Stimulated activated CD8-positive, alpha-beta memory T cell treated with anti-CD3 and anti-CD28 coated beads, Interleukin-15, amount 100 ng/mL, for 4 hours (primary cell): ENCODE measurements at regions not wholly inside any gene's neighbourhood (a gene's known extent, or its start where the extent isn't known, plus 50 kb on each side); places are given as distances from the start of the nearest gene placed in this dataset.
A peak's percentile ranks its signal among the peaks of the same experiment; 100 is the strongest.

Experiments used
- DNase-seq, 2 donors: peaks; one replicate each; pipeline ENCODE4 v3.0.0-alpha.2; 2020; ENCODE audit warnings: low read depth in 2 of 2

DNA sequence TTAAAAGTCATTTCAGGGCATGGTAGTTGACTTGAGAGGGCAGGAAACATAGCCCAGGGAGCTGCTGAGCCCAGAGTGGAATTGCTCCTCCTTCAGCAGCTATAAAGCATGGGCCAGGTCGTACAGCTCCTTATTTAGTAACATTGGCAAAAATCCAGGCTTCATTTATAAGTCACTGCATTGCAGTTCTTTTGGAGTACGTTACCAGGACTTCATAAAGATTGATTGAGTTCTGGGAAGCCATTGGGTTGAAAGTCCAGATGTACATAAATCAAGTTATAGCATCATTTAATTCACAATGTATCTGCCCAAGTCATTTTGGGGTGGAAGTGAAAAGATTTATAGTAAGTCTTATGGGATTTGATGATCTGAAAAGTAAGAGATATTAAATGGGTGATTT, 53.0 kb upstream of the ANKEF1 start:
- DNase-seq: no peak

DNA sequence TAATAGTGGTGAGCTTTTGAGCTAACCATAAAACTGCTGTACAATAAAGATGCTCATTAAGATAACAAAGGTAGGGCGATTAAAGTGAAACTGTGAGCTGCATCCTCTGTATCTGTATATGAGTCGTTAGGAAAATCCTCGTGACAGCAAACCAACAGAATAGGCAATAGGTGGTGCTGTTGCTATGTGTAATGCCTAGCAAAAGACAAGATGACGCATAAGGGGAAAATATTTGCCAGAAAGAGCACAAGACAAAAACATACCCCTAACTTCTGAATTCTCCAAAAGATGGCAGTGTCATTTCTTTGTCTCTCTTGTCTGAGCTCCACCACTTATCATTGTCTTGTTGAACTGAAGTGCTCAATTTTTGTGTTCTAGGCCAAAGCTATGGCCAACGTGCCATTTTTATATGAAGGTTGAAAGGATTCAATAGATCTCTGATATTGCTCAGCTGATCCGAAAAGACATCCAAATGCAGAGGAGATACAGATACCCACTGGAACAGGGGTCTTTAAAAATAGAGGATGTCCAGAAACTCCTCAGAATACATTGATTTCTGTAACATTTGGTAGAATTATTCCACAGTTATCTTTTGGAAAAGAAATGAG, 56.3 kb upstream of the ANKEF1 start:
- DNase-seq: peak in 1 of 2 donors; percentile 14

DNA sequence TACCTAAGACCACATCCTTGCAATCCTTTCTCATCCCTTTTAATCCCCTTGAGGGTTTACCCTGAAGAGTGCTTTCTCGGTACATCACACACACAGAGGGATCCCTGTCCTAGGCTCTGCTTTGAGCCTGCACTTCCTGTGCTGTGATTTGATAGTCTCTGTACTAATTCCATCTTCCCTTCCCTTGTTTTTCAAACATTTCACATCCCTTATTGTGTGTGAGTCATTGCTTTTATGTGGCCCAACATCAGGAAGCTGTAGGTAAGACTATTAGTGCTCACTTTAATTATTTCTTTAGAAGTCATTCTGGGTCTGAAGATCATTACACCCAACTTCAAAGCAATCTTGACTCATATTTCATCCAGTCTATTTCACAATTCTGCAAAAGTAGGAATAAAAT, 57.2 kb upstream of the ANKEF1 start:
- DNase-seq: no peak

DNA sequence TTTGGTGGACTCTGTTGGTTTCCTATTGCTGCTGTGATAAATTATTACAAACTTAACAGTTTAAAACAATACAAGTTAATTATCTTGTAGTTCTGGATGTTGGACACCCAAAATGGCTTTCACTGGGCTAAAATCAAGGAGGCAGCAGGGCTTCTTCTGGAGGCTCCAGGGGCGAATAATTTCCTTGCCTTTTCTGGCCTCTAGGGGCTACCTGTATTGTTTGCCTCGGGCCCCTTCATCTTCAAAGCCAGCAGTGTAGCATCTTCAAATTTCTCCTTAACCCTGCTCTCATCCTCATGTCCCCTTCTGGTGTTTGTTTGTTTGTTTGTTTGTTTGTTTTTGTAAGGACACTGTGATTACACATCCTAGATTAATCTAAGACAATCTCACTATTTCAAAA, 60.5 kb upstream of the ANKEF1 start:
- no peak for DNase-seq

DNA sequence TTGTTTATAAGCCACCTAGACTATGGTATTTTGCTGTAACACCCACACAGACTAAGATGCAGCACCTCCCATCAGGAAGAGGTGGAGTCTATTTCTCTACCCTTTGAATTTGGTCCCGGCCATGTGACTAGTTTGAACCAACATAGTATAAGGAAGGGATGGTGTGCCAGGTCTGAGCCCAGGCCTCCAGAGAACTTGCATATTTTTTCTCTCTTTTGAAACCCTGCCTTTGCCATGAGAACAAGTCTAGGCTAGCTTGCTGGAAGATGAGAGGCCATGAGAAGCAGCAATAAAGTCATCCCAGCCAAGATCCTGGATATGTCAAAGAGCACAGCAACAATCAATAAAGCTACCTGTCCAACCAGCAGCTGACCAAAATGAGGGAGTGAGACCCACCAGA, 63.0 kb upstream of the ANKEF1 start:
- no peak for DNase-seq

DNA sequence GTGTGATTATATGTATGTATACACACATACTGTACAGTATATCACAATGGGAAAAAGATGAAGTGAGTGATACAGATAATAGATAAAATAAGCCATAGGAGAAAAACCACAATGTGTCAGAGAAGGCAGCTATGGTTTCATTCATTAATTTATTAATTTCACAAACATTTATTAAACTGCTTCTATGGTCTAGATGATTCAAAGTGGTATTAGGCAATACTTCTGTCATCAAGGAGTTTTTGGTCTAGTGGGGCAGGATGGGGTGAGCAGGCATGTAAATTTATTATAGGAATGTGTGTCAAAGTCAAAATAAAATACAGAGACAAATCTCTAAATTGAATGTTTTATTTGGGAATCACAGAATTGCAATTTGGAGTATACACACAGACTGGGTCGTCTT, 65.2 kb upstream of the ANKEF1 start:
- no peak for DNase-seq

DNA sequence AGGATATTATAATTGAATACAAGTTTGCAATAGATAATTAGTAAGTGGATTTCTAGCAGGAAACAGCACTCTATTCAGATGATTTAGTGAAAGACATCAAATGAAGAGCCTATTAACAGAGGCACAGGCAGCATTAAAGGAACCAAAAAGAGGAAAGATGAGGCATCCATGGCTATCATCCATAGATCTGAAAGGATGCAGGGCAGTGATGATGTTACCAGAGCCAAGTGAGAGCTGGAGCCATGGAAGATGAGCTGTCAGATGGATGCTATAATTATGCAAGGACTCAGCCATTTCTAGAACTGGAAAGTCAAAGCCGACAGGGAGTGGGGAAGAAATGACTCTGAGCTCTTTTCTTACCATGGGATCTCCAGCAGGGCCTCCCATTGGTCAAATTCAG, 66.8 kb upstream of the ANKEF1 start:
- DNase-seq: no peak

DNA sequence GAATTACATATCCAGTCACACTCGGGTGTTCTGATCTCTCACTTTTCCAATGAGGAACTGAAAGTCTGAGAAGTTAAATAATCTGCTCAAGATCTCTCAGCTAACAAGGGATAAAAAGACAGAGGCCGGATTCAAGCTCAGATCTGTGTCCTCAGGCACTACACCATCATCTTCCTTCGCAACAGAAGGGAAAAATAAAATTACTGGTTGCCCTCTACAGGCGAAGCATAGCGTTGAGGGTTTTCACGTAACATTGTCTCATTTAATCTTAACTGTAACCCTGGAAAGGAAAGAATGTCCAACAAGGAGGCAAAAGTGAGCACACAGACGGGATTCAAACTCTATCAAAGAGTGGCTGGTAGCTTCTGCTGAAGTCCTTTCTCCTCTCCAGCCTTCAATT, 67.8 kb upstream of the ANKEF1 start:
- no peak for DNase-seq

DNA sequence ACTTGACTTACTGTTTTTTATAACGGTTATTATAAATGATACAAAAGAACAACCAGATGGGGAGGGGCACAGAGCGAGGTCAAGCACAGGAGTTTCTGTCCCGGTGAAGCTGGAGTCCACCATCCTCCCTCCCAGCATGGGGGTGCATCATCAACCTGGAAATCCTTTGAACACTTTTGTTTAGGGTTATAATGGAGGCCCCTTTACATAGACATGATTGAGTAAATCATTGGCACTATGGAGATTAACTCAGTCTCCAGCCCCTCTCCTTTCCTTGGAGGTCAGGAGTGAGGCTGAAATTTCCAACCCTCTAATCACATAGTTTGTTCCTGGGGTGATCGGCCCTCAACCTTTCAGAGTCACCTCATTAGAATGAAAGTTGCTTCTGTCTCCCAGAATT, 71.8 kb upstream of the ANKEF1 start:
- DNase-seq: no peak

DNA sequence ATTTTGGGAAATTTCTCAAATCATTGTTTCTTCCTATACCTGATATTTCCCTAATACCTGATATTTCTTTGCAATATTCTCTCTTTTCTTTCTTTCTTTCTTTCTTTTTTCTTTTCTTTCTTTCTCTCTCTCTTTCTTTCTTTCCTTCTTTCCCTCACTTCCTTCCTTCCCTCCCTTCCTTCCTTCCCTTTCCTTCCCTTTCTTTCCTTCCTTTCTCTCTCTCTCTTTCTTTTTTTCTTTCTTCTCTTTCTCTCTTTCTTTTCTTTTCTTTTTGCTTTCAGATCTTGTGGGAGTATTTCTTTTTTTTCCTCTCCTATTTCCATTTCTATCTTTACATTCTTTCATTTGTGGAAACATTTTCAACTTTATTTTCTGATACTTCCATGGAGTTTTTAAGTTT, 76.1 kb upstream of the ANKEF1 start:
- no peak for DNase-seq

DNA sequence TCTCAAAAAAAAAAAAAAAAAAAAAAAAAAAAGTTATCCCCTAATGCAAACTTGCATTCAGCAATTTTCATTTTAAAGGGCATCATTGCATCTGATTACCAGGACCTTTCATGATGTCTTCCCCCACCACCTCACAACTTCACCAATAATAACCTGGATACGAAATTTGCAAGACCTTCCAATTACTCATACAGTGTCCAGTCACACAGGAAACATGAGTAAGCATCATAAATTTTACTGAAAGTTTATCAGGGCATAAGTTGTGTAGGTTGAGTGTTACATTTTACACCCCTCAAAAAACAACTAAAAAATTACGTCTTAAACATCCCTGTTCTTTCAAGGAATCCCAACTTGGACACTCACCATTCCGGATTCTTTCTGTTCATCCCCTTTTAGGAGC, 79.1 kb upstream of the ANKEF1 start:
- no peak for DNase-seq

DNA sequence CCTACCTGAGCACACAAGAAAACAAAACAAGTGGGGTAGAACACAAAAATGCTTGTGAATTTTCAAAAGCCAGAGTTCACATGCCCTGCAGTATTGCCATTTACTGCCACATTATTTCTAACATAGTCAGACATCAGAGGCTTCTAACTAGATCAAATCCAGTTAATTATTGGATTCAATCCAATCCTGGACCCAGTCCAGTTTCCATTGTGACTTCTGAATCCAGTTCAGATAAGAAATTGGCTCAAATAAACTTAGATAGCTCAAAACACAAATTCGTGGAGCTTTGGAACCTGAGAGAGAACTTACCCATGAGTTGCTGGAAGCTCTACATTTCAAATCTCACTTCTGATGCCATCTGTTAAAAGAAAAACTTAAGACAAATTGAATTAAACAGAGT, 85.2 kb upstream of the ANKEF1 start:
- DNase-seq: no peak

DNA sequence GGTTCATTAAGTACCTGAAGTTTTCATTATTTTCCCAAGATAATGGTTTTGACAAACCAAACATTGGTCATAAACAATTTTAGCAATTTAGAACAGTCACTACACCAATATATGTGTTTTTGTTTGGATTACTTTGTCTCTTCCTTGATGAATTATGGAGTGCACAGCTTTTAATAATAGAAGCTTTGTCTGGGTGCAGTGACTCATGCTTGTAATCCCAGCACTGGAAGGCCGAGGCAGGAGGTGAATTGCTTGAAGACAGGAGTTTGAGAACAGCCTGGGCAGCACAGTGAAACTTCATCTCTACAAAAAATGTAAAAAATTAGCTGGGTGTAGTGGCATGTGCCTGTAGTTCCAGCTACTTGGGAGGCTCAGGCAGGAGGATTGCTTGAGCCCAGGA, 89.4 kb upstream of the ANKEF1 start:
- no peak for DNase-seq

DNA sequence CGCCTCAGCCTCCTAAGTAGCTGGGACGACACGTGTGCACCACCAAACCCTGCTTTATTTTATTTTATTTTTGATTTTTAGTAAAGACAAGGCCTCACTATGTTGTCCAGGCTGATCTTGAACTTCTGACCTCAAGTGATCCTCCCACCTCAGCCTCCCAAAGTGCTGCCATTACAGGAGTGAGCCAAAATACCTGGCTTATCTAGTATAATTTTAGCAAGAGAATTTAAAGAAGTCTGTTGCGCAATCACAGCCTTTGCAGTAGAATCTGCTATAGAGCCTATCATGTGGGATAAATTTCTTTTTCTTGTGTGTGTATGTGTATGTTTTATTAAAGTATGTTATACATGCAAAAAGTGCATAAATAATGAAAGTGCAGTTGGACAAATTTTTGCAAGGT, 92.1 kb upstream of the ANKEF1 start:
- DNase-seq: no peak

DNA sequence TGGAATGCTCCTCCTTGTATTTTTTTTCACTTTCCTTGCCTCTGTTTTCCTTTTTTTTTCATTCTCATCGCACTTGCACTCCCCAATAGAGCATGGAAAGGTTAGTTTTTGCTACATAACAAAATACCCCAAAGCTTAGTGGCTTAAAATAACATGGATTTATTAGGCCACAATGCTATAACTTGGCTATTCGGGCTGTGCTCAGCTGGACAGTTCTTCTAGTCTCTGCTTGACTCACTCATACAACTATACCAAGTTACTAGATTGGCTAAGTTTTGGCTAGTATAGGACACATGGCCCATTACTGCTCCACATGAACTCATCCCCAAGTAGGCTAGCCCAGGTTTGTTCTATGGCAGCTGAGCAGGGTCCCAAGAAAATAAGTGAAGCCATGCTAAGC, 94.5 kb upstream of the ANKEF1 start:
- DNase-seq: no peak

DNA sequence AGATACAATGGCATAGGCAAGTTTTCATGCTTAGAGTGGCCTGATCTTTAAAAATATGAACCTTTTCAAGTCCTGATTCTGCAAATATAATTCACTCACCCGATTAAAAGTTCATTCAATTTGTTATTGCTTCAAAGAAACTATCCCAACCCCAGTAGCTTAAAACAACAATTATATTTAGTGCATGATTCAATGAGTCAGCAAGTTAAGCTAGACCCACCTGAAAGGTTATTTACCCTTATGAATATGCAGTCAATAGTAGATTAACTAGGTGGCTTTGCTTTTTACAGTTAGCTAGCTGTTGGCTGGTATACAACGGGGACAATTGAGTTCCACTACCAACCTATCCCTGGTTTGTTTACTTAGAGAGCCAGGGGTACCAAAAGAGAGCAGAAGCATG, 95.6 kb upstream of the ANKEF1 start:
- DNase-seq: no peak

DNA sequence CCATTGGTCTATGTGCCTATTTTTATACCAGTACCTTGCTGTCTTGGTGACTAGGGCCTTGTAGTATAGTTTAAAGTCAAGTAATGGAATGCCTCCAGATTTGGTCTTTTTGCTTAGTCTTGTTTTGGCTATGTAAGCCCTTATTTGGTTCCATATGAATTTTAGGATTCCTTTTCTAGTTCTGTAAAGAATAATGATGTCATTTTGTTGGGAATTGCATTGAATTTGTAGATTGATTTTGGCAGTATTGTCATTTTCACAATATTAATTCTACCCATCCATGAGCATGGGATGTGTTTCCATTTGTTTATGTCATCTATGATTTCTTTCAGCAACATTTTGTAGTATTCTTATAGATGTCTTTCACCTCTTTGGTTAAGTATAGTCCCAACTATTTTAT, 96.4 kb upstream of the PAK5 start:
- no peak for DNase-seq

DNA sequence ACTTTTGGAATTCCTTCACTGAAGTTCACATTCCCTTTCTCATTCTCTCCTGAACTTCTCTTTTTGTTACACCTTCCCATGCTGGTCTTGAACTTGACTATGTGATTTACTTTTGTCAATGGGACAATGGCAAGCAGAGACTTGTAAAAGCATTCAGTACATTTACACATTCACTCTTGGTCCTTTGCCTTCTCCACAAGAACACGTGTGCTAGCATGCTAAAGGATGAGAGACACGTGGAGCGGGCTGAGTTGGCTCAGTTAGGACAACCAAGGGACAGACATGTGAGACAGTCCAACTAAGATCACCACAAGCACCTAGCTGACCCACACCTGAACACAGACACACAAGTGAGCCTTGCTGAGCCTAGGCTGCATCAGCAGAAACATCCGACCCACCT, 91.3 kb upstream of the PAK5 start:
- DNase-seq: no peak

DNA sequence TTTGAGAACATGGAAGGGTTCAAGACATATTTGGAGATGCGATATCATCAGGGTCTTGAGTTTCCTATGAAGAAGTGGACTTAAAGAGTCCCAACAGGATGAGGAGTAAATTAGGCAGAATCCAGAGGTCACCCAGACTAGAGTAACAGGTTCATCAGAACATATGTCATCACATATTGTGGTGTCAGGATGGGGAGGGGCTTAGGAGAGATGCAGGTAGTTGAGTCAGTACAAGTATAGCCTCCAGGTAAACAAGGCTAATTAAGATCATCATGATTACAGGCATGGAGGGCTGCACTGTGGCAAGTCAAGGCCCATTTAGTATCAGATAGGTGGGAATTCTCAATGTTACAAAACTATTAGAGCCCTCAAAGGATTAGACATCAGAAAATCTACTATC, 90.1 kb upstream of the PAK5 start:
- no peak for DNase-seq

DNA sequence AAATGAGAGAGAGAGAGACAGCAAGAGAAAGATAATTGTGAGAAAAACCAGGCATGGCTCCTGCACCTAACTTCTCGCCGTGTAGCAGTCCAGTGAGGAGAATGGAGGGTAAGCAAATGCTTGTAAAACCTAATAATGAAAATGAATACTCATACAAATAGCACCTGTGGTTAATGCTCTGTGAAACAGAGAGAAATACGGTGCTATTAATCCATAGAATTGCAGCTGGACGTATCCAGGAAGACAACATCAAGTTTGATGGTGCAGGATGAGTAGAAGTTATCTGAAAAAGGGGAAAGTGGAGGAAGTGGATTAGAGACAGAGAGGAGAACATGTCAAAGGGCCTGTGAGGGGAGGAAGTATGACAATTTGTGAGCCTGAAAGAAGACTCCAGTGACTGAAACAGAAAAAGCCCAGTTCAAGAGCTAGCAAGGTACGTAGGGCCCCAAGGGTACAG, 89.4 kb upstream of the PAK5 start:
- DNase-seq: no peak

DNA sequence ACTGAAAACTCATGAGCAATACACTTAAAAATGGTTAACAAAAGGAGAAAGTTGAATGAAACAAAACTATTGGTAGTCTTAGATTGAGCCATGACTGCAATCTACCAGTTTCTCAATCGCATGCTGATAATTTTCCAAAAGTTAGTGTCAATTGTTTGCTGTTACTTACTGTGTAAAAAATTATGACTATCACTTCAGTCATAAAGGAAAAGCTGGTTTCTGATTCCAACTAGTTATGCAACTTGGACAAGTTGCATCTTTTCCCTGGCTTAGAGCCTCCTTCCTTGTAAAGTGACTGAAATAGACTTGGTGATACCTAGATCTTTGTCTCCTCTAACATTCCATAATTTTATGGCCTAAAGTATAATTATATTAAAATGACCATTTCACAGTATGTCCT, 88.3 kb upstream of the PAK5 start:
- DNase-seq: no peak

DNA sequence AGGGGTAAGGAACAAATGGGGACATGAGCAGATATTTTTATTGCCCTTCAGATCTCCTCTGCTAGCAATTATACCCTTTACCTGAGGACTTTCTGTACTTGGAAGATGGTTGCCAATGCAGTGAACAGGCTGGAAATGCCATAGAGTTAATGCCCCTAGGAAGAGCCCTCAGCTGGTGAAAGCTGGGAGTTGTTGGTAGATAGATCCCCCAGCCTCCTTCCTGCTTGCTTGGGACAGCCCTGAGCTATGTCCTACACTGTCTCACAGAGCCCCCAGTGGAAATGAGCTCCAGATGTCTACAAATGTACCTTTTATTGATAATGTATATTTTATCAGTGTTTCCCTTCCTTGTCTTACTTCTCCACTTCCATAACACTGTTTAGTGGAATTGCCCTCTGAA, 87.6 kb upstream of the PAK5 start:
- no peak for DNase-seq

DNA sequence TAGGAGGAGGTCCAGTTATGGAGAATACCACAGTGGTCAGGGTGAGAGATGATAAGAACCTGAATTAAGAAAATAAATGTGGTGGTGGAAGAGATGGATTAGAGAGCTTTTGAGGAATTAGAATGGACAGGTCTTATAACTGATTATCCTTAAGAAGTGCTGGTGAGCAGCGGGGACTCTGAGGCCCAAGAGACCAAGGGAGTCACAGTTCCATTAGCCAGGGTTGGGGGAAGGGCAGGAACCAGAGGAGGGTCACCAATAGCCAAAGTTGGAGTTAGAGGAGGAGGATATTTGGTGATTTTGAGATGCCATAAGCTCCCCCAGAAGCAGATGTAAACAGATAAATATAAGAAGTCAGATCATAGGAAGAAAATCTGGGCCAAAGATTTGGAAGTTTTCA, 87.1 kb upstream of the PAK5 start:
- DNase-seq: no peak

DNA sequence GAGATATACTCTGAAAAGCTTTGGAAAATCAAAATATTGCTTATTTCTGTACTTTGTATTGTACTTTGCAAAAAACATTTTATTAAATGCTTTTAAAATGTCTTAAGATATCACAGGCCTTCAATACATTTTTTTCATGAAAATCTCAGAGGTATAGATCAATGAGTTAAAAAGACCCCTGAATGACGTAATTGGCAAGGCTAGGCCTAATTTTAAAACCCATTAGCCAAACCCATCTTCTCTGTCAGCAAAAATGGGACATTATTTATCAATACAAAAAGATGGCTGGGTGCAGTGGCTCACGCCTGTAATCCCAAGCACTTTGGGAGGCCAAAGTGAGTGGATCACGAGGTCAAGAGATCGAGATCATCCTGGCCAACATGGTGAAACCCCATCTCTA, 84.8 kb upstream of the PAK5 start:
- DNase-seq: no peak

DNA sequence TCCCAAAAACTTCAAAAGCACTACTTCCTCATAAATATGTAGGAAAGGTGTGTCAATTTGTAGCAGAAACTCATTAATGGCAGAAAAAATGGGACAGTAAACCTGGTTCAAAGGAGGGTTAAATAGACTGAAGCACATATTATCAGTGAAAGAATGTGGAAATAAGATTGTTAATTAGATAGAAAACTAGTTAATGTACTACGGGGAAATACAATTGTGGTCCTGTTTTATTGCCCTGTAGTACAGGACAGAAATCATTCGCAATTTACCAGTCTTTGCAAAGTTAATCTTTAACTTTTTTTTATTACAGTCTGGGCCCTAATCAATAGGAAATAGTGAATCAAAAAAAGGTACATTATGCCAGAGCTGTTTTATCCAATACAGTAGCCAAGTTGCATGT, 82.0 kb upstream of the PAK5 start:
- no peak for DNase-seq
